WTC11 (cell line): ENCODE measurements at regions not wholly inside any gene's neighbourhood (a gene's known extent, or its start where the extent isn't known, plus 50 kb on each side); places are given as distances from the start of the nearest gene placed in this dataset.

Experiments
- ATF1 ChIP-seq: sonication (generic); formaldehyde crosslinking; IDR thresholded peaks from 2 replicates; pipeline ENCODE4 v1.8.1; 2023; ENCODE audit warnings: mild to moderate bottlenecking, moderate library complexity, missing genetic modification reagents
- CTCF ChIP-seq: fragments of 200-600 bp; IDR thresholded peaks from 2 replicates; pipeline ENCODE4 v1.8.0; 2022; ENCODE audit warnings: antibody characterized with exemption
- ELF4 ChIP-seq: sonication (generic); formaldehyde crosslinking; IDR thresholded peaks from 2 replicates; pipeline ENCODE4 v1.8.1; 2022; ENCODE audit warnings: low read depth, mild to moderate bottlenecking, moderate library complexity, missing genetic modification reagents
- JUN ChIP-seq: sonication (generic); formaldehyde crosslinking; IDR thresholded peaks from 2 replicates; pipeline ENCODE4 v1.8.0; 2023; ENCODE audit warnings: mild to moderate bottlenecking, missing genetic modification reagents
- KAT7 ChIP-seq: sonication (generic); formaldehyde crosslinking; IDR thresholded peaks from 2 replicates; pipeline ENCODE4 v1.8.1; 2023; ENCODE audit warnings: missing genetic modification reagents, mild to moderate bottlenecking, borderline replicate concordance
- MAX ChIP-seq: sonication (generic); formaldehyde crosslinking; IDR thresholded peaks from 2 replicates; pipeline ENCODE4 v1.8.0; 2022; ENCODE audit warnings: mild to moderate bottlenecking, missing genetic modification reagents
- NFYB ChIP-seq: sonication (generic); formaldehyde crosslinking; conservative IDR thresholded peaks from 2 replicates; pipeline ENCODE4 v1.8.0; 2022; ENCODE audit warnings: low read depth, missing genetic modification reagents
- NR3C1 ChIP-seq: sonication (generic); formaldehyde crosslinking; conservative IDR thresholded peaks from 2 replicates; pipeline ENCODE4 v1.8.1; 2023; ENCODE audit warnings: low read depth, mild to moderate bottlenecking, missing genetic modification reagents
- SOX15 ChIP-seq: fragments of 250-450 bp; sonication (Bioruptor Pico); IDR thresholded peaks from 2 replicates; pipeline ENCODE4 v1.9.0; 2021; ENCODE audit warnings: mild to moderate bottlenecking
- TF ChIP-seq, protein P1 (sequence below): sonication (generic); formaldehyde crosslinking; IDR thresholded peaks from 2 replicates; pipeline ENCODE4 v1.8.1; 2023; ENCODE audit warnings: mild to moderate bottlenecking, missing genetic modification reagents, moderate library complexity

GRCh38 chr2:239570971-239571520 is 170.2 kb upstream of the HDAC4 start:
- TF ChIP-seq SOX15 (CRISPR knock-in tag) = no peak
- no peak for TF ChIP-seq CTCF
- TF ChIP-seq NFYB (CRISPR knock-in tag) = no peak
- TF ChIP-seq ATF1 (CRISPR knock-in tag) = no peak
- TF ChIP-seq MAX (CRISPR knock-in tag) = no peak
- TF ChIP-seq NR3C1 = no peak
- TF ChIP-seq KAT7 (CRISPR knock-in tag) = no peak
- TF ChIP-seq, protein P1, sequence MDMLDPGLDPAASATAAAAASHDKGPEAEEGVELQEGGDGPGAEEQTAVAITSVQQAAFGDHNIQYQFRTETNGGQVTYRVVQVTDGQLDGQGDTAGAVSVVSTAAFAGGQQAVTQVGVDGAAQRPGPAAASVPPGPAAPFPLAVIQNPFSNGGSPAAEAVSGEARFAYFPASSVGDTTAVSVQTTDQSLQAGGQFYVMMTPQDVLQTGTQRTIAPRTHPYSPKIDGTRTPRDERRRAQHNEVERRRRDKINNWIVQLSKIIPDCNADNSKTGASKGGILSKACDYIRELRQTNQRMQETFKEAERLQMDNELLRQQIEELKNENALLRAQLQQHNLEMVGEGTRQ (CRISPR knock-in tag) = no peak
- no peak for TF ChIP-seq JUN
- no peak for TF ChIP-seq ELF4 (CRISPR knock-in tag)
